Gastrocnemius medialis (tissue), 4 donors: ENCODE measurements at regions not wholly inside any gene's neighbourhood (a gene's known extent, or its start where the extent isn't known, plus 50 kb on each side); places are given as distances from the start of the nearest gene placed in this dataset.

Experiments
- POLR2A ChIP-seq, 2 donors: fragments of 450-650 bp; IDR thresholded peaks; one replicate each; pipeline ENCODE4 v1.6.1; 2017; ENCODE audit warnings: antibody characterized with exemption in 2 of 2, mild to moderate bottlenecking in 2 of 2, moderate library complexity in 2 of 2
- TF ChIP-seq, protein P1 (sequence below), 5 experiments: fragments of 450-650 bp in 3 of 5; fragments of 200-600 bp in 2 of 5; sonication (generic) in 2 of 5; IDR thresholded peaks in 4 of 5; conservative IDR thresholded peaks in 1 of 5; 1 replicate in 4 of 5; 2 replicates in 1 of 5; pipeline ENCODE4 v1.5.1; 2016 to 2019; ENCODE audit warnings: antibody characterized with exemption in 5 of 5, mild to moderate bottlenecking in 3 of 5, moderate library complexity in 3 of 5

GRCh38 chr13:19055611-19056010 lies 126.0 kb downstream of the TUBA3C start:
- TF ChIP-seq, protein P1, sequence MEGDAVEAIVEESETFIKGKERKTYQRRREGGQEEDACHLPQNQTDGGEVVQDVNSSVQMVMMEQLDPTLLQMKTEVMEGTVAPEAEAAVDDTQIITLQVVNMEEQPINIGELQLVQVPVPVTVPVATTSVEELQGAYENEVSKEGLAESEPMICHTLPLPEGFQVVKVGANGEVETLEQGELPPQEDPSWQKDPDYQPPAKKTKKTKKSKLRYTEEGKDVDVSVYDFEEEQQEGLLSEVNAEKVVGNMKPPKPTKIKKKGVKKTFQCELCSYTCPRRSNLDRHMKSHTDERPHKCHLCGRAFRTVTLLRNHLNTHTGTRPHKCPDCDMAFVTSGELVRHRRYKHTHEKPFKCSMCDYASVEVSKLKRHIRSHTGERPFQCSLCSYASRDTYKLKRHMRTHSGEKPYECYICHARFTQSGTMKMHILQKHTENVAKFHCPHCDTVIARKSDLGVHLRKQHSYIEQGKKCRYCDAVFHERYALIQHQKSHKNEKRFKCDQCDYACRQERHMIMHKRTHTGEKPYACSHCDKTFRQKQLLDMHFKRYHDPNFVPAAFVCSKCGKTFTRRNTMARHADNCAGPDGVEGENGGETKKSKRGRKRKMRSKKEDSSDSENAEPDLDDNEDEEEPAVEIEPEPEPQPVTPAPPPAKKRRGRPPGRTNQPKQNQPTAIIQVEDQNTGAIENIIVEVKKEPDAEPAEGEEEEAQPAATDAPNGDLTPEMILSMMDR (IDR thresholded peaks at IDR 0.05 in 4 of 5, conservative IDR thresholded peaks at IDR 0.05 in 1 of 5), result no peak
- TF ChIP-seq POLR2A (IDR thresholded peaks at IDR 0.05), result no peak
